H9 (cell line): ENCODE measurements at regions not wholly inside any gene's neighbourhood (a gene's known extent, or its start where the extent isn't known, plus 50 kb on each side); places are given as distances from the start of the nearest gene placed in this dataset.

Experiments used
- DNase-seq: peaks from one replicate; pipeline ENCODE4 v3.0.0-alpha.2; 2017
- H2AFZ ChIP-seq: one replicate; pipeline ENCODE4 v1.6.1; 2013; ENCODE audit warnings: mild to moderate bottlenecking, low read length, control low read depth, moderate library complexity
- H2AK5ac ChIP-seq: 2 replicates; pipeline ENCODE4 v1.6.1; 2013; ENCODE audit warnings: low read length, control low read depth, mixed read lengths; ENCODE audit not compliant: insufficient read length
- H2BK120ac ChIP-seq: one replicate; pipeline ENCODE4 v1.6.1; 2013; ENCODE audit warnings: low read depth, mild to moderate bottlenecking, low read length, control low read depth, inconsistent platforms; ENCODE audit not compliant: poor library complexity, severe bottlenecking
- H2BK12ac ChIP-seq: 2 replicates; pipeline ENCODE4 v1.6.1; 2013; ENCODE audit warnings: low read length, control low read depth, mixed read lengths, low read depth; ENCODE audit not compliant: insufficient read length
- H2BK15ac ChIP-seq: 2 replicates; pipeline ENCODE4 v1.6.1; 2013; ENCODE audit warnings: low read depth, low read length, control low read depth
- H2BK20ac ChIP-seq: one replicate; pipeline ENCODE4 v1.6.1; 2013; ENCODE audit warnings: low read depth, mild to moderate bottlenecking, low read length, control low read depth, inconsistent platforms; ENCODE audit not compliant: poor library complexity, severe bottlenecking
- H2BK5ac ChIP-seq: 2 replicates; pipeline ENCODE4 v1.6.1; 2013; ENCODE audit warnings: low read length, control low read depth, mixed read lengths; ENCODE audit not compliant: insufficient read length
- H3K14ac ChIP-seq: 2 replicates; pipeline ENCODE4 v1.6.1; 2013; ENCODE audit warnings: low read length, control low read depth; ENCODE audit not compliant: insufficient read depth
- H3K18ac ChIP-seq: 2 replicates; pipeline ENCODE4 v1.6.1; 2013; ENCODE audit warnings: low read depth, mild to moderate bottlenecking, mixed read lengths, low read length, control low read depth; ENCODE audit not compliant: insufficient read length
- H3K23ac ChIP-seq: 2 replicates; pipeline ENCODE4 v1.6.1; 2013; ENCODE audit warnings: low read length, control low read depth, mixed read lengths, low read depth; ENCODE audit not compliant: insufficient read length
- H3K23me2 ChIP-seq: 2 replicates; pipeline ENCODE4 v1.6.1; 2013; ENCODE audit warnings: low read depth, mild to moderate bottlenecking, mixed read lengths, low read length, control low read depth; ENCODE audit not compliant: insufficient read length, poor library complexity, severe bottlenecking
- H3K27ac ChIP-seq: 2 replicates; pipeline ENCODE4 v1.5.1; 2013; ENCODE audit warnings: low read length, control low read depth, mixed read lengths, low read depth; ENCODE audit not compliant: insufficient read length
- H3K27me3 ChIP-seq: 2 replicates; pipeline ENCODE4 v1.6.1; 2013; ENCODE audit warnings: low read length, control low read depth, inconsistent platforms; ENCODE audit not compliant: insufficient read depth
- H3K4ac ChIP-seq: 2 replicates; pipeline ENCODE4 v1.6.1; 2013; ENCODE audit warnings: low read depth, mild to moderate bottlenecking, control low read depth, inconsistent platforms, low read length, moderate library complexity
- H3K4me1 ChIP-seq: 2 replicates; pipeline ENCODE4 v1.6.1; 2013; ENCODE audit warnings: low read length, control low read depth, inconsistent platforms; ENCODE audit not compliant: insufficient read depth
- H3K4me2 ChIP-seq: 2 replicates; pipeline ENCODE4 v1.6.1; 2013; ENCODE audit warnings: low read length, control low read depth, mixed read lengths; ENCODE audit not compliant: insufficient read length, insufficient read depth
- H3K56ac ChIP-seq: 2 replicates; pipeline ENCODE4 v1.6.1; 2013; ENCODE audit warnings: low read depth, mild to moderate bottlenecking, mixed read lengths, low read length, control low read depth; ENCODE audit not compliant: insufficient read length
- H3K79me1 ChIP-seq: 2 replicates; pipeline ENCODE4 v1.6.1; 2013; ENCODE audit warnings: low read depth, mild to moderate bottlenecking, moderate library complexity, low read length, control low read depth, inconsistent platforms; ENCODE audit not compliant: insufficient read depth, poor library complexity, severe bottlenecking
- H3K79me2 ChIP-seq: 2 replicates; pipeline ENCODE4 v1.6.1; 2013; ENCODE audit warnings: low read length, control low read depth, inconsistent platforms; ENCODE audit not compliant: insufficient read depth
- H3K9ac ChIP-seq: 2 replicates; pipeline ENCODE4 v1.6.1; 2013; ENCODE audit warnings: low read length, control low read depth, mixed read lengths; ENCODE audit not compliant: insufficient read length; ENCODE audit errors: extremely low read depth
- H3K9me3 ChIP-seq: one replicate; pipeline ENCODE4 v1.6.1; 2013; ENCODE audit warnings: low read depth, low read length, inconsistent platforms; ENCODE audit not compliant: control insufficient read depth
- H3T11ph ChIP-seq: one replicate; pipeline ENCODE4 v1.6.1; 2013; ENCODE audit warnings: mild to moderate bottlenecking, low read length, control low read depth, inconsistent platforms
- H4K20me1 ChIP-seq: one replicate; pipeline ENCODE4 v1.6.1; 2013; ENCODE audit not compliant: control insufficient read depth, insufficient read length, insufficient read depth
- H4K5ac ChIP-seq: 2 replicates; pipeline ENCODE4 v1.6.1; 2013; ENCODE audit warnings: low read depth, mild to moderate bottlenecking, mixed read lengths, low read length, control low read depth; ENCODE audit not compliant: insufficient read length
- H4K8ac ChIP-seq: replicated peaks from 2 replicates; pipeline ENCODE4 v1.6.1; 2013; ENCODE audit warnings: low read length, control low read depth, mixed read lengths, low read depth; ENCODE audit not compliant: insufficient read length
- H4K91ac ChIP-seq: 2 replicates; pipeline ENCODE4 v1.6.1; 2013; ENCODE audit warnings: low read depth, mild to moderate bottlenecking, moderate library complexity, mixed read lengths, low read length, control low read depth; ENCODE audit not compliant: insufficient read length
- H3K27ac Mint-ChIP-seq, 3 experiments: 2 replicates in 2 of 3; 3 replicates in 1 of 3; pipeline ENCODE4 v1.8.0; 2020 to 2021; ENCODE audit warnings: mixed read lengths in 3 of 3, mild to moderate bottlenecking in 1 of 3, moderate library complexity in 1 of 3
- H3K27me3 Mint-ChIP-seq: 2 replicates; pipeline ENCODE4 v1.8.0; 2021; ENCODE audit warnings: low read depth, mild to moderate bottlenecking, moderate library complexity, mixed read lengths
- H3K36me3 Mint-ChIP-seq, 3 experiments: 2 replicates in 2 of 3; 3 replicates in 1 of 3; pipeline ENCODE4 v1.8.0; 2020 to 2021; ENCODE audit warnings: low read depth in 3 of 3, mixed read lengths in 3 of 3; ENCODE audit not compliant: insufficient read depth in 1 of 3
- H3K4me1 Mint-ChIP-seq, 2 experiments: 2 replicates each; pipeline ENCODE4 v1.8.0; 2020; ENCODE audit warnings: mixed read lengths in 2 of 2
- H3K4me3 Mint-ChIP-seq, 2 experiments: 2 replicates in 1 of 2; 3 replicates in 1 of 2; pipeline ENCODE4 v1.8.0; 2020 to 2021; ENCODE audit warnings: mild to moderate bottlenecking in 2 of 2, mixed read lengths in 2 of 2, moderate library complexity in 1 of 2
- H3K9me3 Mint-ChIP-seq, 2 experiments: 2 replicates in 1 of 2; 3 replicates in 1 of 2; pipeline ENCODE4 v1.8.0; 2020; ENCODE audit warnings: mild to moderate bottlenecking in 2 of 2, mixed read lengths in 2 of 2, moderate library complexity in 1 of 2
- CTCF ChIP-seq: fragments of 200-600 bp; sonication (generic); conservative IDR thresholded peaks from 3 replicates; pipeline ENCODE4 v1.8.0; 2021; ENCODE audit warnings: antibody characterized with exemption, mild to moderate bottlenecking
- WGBS: extraction: QIAGEN DNeasy Blood & Tissue Kit; methylation state at CpG from one replicate; pipeline ENCODE4 v1.1.7; 2013; ENCODE audit warnings: missing lambda C conversion rate, low lambda C conversion rate, mixed read lengths; ENCODE audit not compliant: insufficient read length; ENCODE audit errors: extremely low coverage; 5-methylcytosine and 5-hydroxymethylcytosine counted together

- WGBS = no CpG with 5 or more reads among the region's 5 CpGs
- Histone ChIP-seq H3K9me3 (no peaks in the 10 kb centered on the region), H3K79me2 (no peaks in the 10 kb centered on the region), H3K23ac (no peak overlapping the region), H2BK20ac (no peak overlapping the region), H3K23me2 (no peaks in the 10 kb centered on the region), H3K4ac (no peak overlapping the region), H3K9ac (no peak overlapping the region), H3K56ac (no peak overlapping the region), H2BK12ac (no peak overlapping the region), H2BK120ac (no peak overlapping the region), H2AK5ac (no peak overlapping the region), H2BK15ac (no peak overlapping the region), H2BK5ac (no peak overlapping the region), H3K4me1 (no peaks in the 10 kb centered on the region; the same call in 1 of the 2 replicates), H4K5ac (no peak overlapping the region), H3K27me3 (no peaks in the 10 kb centered on the region), H4K91ac (no peak overlapping the region), H4K20me1 (no peaks in the 10 kb centered on the region), H3K18ac (no peak overlapping the region), H3K14ac (no peak overlapping the region), H3K79me1 (no peaks in the 10 kb centered on the region), H3T11ph (no peak overlapping the region), H3K27ac (no peak overlapping the region), H3K4me2 (no peak overlapping the region), H2AFZ (no peak overlapping the region), H4K8ac (no peak overlapping the region)
- no peak for DNase-seq
- Mint-ChIP-seq H3K27me3 (no peaks in the 10 kb centered on the region), H3K4me1 (peaks cover 6 to 7% of the 10 kb centered on the region in 2 experiments), H3K27ac (peak overlapping the region in 1 of 3 experiments; percentile 50; a peak in 1 of 7 replicates), H3K36me3 (peaks cover 0 to 14% (median 4%) of the 10 kb centered on the region in 3 experiments; a peak in 4 of 7 replicates), H3K9me3 (peaks cover 0 to 2% of the 10 kb centered on the region in 2 experiments; a peak in 2 of 5 replicates), H3K4me3 (no peak overlapping the region)
- no peak for TF ChIP-seq CTCF
Measured at GRCh38 chr18:39347701-39348100, 1782.1 kb upstream of the CELF4 start.
